Nephron progenitor cell (in vitro differentiated cells): ENCODE measurements at regions not wholly inside any gene's neighbourhood (a gene's known extent, or its start where the extent isn't known, plus 50 kb on each side); places are given as distances from the start of the nearest gene placed in this dataset.

Source experiments
- DNase-seq: peaks from one replicate; pipeline ENCODE4 v3.0.0; 2021
- H3K27ac Mint-ChIP-seq: 2 replicates; pipeline ENCODE4 v1.8.0; 2021; ENCODE audit warnings: mild to moderate bottlenecking, moderate library complexity, mixed read lengths
- H3K27me3 Mint-ChIP-seq: 2 replicates; pipeline ENCODE4 v1.8.0; 2021; ENCODE audit warnings: mild to moderate bottlenecking, low read depth, mixed read lengths; ENCODE audit not compliant: poor library complexity
- H3K36me3 Mint-ChIP-seq: 2 replicates; pipeline ENCODE4 v1.8.0; 2021; ENCODE audit warnings: low read depth, mixed read lengths
- H3K4me1 Mint-ChIP-seq: 2 replicates; pipeline ENCODE4 v1.8.0; 2021; ENCODE audit warnings: mixed read lengths
- H3K4me3 Mint-ChIP-seq: 2 replicates; pipeline ENCODE4 v1.8.0; 2021; ENCODE audit warnings: mild to moderate bottlenecking, moderate library complexity, mixed read lengths
- H3K9me3 Mint-ChIP-seq: 2 replicates; pipeline ENCODE4 v1.8.0; 2021; ENCODE audit warnings: mild to moderate bottlenecking, moderate library complexity, mixed read lengths
- TF ChIP-seq, protein P1 (sequence below): fragments of 200-600 bp; sonication (generic); IDR thresholded peaks from 2 replicates; pipeline ENCODE4 v1.5.0; 2021; ENCODE audit warnings: antibody characterized with exemption

DNA sequence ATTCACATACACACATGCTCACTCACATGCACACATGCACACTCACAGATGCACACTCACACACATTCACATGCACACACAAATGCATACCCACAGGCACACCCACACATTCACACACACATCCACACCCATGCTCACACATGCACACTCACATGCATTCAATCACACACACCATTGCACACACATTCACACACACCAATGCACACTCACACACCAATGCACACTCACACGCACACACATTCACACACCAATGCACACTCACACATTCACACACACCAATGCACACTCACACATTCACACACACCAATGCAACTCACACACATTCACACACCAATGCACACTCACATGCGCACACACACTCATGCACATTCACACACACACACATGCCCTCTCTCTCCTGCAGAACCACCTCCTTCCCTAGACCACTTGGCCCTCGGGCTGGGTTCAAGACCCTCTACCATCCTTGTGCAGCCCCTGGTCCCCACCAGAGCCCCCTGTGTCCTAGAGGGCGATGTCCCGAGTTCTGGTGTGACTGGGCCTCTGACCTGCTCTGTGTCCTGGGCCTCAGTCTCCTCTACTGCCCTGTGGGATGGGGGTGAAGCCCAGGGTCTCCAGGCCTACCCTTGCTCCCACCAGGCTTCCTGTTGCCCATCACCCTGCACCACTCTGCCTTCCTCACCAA is 139.0 kb downstream of the OLFM1 start:
- H3K27me3 Mint-ChIP-seq, result peaks cover 21% of the 10 kb centered on the region
- peaks cover 15% of the 10 kb centered on the region for H3K4me1 Mint-ChIP-seq
- H3K9me3 Mint-ChIP-seq, result no peaks in the 10 kb centered on the region
- TF ChIP-seq, protein P1, sequence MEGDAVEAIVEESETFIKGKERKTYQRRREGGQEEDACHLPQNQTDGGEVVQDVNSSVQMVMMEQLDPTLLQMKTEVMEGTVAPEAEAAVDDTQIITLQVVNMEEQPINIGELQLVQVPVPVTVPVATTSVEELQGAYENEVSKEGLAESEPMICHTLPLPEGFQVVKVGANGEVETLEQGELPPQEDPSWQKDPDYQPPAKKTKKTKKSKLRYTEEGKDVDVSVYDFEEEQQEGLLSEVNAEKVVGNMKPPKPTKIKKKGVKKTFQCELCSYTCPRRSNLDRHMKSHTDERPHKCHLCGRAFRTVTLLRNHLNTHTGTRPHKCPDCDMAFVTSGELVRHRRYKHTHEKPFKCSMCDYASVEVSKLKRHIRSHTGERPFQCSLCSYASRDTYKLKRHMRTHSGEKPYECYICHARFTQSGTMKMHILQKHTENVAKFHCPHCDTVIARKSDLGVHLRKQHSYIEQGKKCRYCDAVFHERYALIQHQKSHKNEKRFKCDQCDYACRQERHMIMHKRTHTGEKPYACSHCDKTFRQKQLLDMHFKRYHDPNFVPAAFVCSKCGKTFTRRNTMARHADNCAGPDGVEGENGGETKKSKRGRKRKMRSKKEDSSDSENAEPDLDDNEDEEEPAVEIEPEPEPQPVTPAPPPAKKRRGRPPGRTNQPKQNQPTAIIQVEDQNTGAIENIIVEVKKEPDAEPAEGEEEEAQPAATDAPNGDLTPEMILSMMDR, result no peak
- H3K36me3 Mint-ChIP-seq, result no peaks in the 10 kb centered on the region
- no peak for DNase-seq
- H3K27ac Mint-ChIP-seq, result no peak overlapping the region
- H3K4me3 Mint-ChIP-seq, result no peak overlapping the region

DNA sequence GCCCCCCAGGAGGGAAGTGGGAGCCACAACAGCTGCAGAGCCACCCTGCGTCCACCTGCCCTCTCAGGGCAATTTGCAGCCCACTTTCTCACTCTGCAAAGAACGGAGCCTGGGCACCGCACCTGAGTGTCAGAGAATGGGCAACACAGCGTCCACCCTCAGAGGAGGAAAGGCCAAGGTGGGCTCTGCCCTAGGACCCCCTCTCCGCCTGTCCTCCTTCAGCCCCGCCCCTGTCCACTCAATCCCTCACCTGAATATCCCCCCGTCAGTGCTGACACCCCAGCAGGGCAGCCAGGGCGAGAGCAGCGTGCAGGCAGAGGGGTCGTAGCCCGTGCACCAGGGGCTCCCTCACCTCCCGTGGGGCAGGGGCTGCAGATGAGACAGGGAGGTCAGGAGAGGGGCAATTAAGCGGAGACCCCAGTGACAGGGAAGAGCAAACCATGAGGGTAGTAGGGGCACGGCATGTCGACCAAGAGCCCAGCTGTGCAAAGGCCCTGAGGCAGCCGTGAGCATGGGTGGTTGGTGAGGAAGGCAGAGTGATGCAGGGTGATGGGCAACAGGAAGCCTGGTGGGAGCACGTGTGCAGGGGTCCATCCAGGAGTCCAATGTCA is 140.3 kb downstream of the OLFM1 start:
- Mint-ChIP-seq H3K4me3 (no peak overlapping the region), H3K36me3 (no peaks in the 10 kb centered on the region), H3K27ac (no peak overlapping the region), H3K27me3 (peaks cover 24% of the 10 kb centered on the region), H3K4me1 (peaks cover 9% of the 10 kb centered on the region), H3K9me3 (no peaks in the 10 kb centered on the region)
- TF ChIP-seq, protein P1, result no peak
- no peak for DNase-seq

DNA sequence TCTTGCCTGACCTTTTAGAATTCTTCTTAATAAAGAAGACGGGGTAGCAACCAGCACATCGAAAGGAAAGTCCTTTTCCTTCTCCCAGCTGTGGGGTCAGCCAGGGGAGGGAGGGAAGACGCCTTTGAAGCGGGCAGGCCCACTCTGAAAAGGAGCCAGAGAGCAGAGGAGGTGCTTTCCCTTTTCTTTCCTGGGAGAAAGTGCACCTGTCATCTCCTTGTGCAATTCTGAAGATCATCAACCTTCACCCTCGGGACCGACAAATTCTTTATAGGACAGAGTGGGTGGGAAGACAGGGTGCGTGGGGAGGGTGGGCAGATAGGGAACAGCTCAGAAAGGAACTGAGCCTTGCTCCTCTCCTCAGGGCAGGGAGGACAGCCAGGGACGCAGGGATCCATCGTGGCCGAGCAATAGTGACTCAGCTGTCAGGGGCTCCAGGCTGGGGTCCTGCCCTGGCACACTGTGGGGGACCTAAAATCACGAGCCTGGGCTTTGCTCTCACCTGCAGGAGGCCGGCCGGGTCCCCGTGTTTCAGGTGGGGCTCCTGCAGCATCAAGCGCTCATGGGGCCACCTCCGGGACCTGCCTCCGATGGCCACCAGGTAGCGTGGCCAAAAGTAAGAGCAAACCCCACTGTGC is 141.0 kb downstream of the OLFM1 start:
- peaks cover 3% of the 10 kb centered on the region for H3K9me3 Mint-ChIP-seq
- no peak overlapping the region for H3K27ac Mint-ChIP-seq
- DNase-seq, result no peak
- H3K27me3 Mint-ChIP-seq, result peaks cover 19% of the 10 kb centered on the region
- peaks cover 2% of the 10 kb centered on the region for H3K4me1 Mint-ChIP-seq
- no peak overlapping the region for H3K4me3 Mint-ChIP-seq
- H3K36me3 Mint-ChIP-seq, result no peaks in the 10 kb centered on the region
- TF ChIP-seq, protein P1, result no peak

DNA sequence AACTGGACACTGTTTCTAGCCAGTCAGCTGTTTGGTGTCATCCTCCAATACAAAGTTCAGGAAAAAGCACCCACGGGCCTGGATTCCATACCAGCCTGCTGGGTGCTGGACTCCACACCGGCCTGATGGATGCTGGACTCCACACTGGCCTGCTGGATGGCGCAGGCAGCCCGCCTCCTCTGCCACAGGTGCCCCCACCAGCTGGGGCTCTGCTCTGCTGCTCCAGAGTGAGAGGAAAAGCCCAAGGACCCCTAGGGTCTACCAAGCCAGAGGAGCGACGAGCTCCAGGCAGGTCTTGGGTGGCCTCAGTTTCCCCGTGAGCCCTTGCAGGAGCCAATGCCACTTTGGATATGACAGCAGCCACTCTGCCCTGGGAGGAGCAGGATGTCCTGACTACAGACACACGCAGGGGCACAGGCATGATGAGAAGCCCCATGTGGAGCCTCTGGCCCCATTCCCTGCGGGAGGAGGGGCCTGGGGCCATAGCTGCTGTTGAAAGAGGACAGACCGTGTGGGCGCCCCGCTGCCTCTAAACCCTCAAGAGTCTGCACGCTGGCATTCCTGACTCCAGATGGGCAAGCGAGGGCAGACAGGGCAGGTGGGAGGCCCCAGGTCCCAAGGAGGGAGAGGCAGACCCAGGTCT is 141.6 kb downstream of the OLFM1 start:
- Mint-ChIP-seq H3K4me1 (no peaks in the 10 kb centered on the region), H3K27ac (no peak overlapping the region), H3K4me3 (no peak overlapping the region), H3K27me3 (peaks cover 19% of the 10 kb centered on the region), H3K9me3 (peaks cover 8% of the 10 kb centered on the region), H3K36me3 (no peaks in the 10 kb centered on the region)
- no peak for DNase-seq
- TF ChIP-seq, protein P1, result no peak

DNA sequence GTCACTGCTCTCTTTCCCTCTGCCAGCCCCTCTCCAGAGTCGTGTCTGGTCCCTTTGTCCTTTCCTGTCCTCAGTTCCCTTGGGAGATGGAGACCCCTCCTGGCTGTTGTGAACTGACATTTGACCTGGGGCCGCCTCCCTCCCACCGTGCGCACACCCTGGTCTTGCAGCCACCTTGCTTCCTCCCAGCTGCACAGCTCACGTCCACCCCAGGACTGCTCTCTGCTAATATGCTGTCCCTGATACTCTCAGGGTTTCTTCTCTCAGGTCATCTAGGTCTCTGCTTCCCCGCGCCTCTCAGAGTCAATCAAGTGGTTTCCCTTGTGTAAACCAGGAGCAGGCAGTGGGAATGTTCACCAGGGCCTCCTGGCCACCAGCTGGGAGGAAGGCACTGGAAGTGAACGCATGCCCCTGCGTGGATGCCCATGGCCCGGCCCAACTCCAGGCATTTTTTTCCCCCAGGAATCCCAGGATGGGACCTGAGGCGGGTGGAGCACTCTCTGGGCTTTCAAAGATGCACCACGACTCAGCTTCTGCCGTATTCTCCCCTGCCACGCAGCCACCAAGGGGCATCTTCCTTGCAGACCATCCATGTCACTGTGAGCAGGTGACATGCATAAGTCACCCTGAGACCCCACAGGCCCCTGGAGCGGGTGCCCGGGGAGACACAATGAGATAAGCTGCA is 142.4 kb downstream of the OLFM1 start:
- H3K9me3 Mint-ChIP-seq, result peaks cover 12% of the 10 kb centered on the region
- H3K4me1 Mint-ChIP-seq, result no peaks in the 10 kb centered on the region
- TF ChIP-seq, protein P1, result no peak
- DNase-seq, result no peak
- peaks cover 26% of the 10 kb centered on the region for H3K27me3 Mint-ChIP-seq
- H3K36me3 Mint-ChIP-seq, result no peaks in the 10 kb centered on the region
- no peak overlapping the region for H3K4me3 Mint-ChIP-seq
- H3K27ac Mint-ChIP-seq, result no peak overlapping the region
